GM23338 (cell line): ENCODE measurements at regions not wholly inside any gene's neighbourhood (a gene's known extent, or its start where the extent isn't known, plus 50 kb on each side); places are given as distances from the start of the nearest gene placed in this dataset.

Experiments
- ATAC-seq: fragments of 200-7000 bp; cut with Tn5 transposase; 3 replicates; pipeline ENCODE4 v1.9.1; 2020
- DNase-seq: peaks from one replicate; pipeline ENCODE4 v3.0.0-alpha.2; 2015; ENCODE audit warnings: low spot score
- H2AFZ ChIP-seq: fragments of 200-600 bp; sonication (generic); 2 replicates; pipeline ENCODE4 v1.8.0; 2016; ENCODE audit warnings: antibody characterized with exemption, mild to moderate bottlenecking, moderate library complexity
- H3F3A ChIP-seq: fragments of 200-600 bp; sonication (generic); replicated peaks from 2 replicates; pipeline ENCODE4 v1.8.0; 2017; ENCODE audit warnings: antibody characterized with exemption, mixed run types, low read depth
- H3K27ac ChIP-seq: fragments of 200-600 bp; sonication (generic); 2 replicates; pipeline ENCODE4 v1.6.1; 2016; ENCODE audit warnings: low read depth
- H3K27me3 ChIP-seq: fragments of 200-600 bp; sonication (generic); 2 replicates; pipeline ENCODE4 v1.8.0; 2016; ENCODE audit warnings: mild to moderate bottlenecking, mixed run types, moderate library complexity; ENCODE audit not compliant: insufficient read depth
- H3K36me3 ChIP-seq: fragments of 200-600 bp; sonication (generic); 2 replicates; pipeline ENCODE4 v1.8.0; 2016; ENCODE audit warnings: mild to moderate bottlenecking; ENCODE audit not compliant: insufficient read depth
- H3K4me1 ChIP-seq: fragments of 200-600 bp; sonication (generic); 2 replicates; pipeline ENCODE4 v1.8.0; 2016; ENCODE audit warnings: mild to moderate bottlenecking, moderate library complexity; ENCODE audit not compliant: insufficient read depth
- H3K4me2 ChIP-seq: fragments of 200-600 bp; sonication (generic); 2 replicates; pipeline ENCODE4 v1.7.1; 2017; ENCODE audit warnings: mixed run types
- H3K4me3 ChIP-seq: fragments of 200-600 bp; sonication (generic); 2 replicates; pipeline ENCODE4 v1.6.1; 2016; ENCODE audit warnings: mixed run types
- H3K79me2 ChIP-seq: fragments of 200-600 bp; sonication (generic); replicated peaks from 2 replicates; pipeline ENCODE4 v1.8.0; 2017; ENCODE audit warnings: mild to moderate bottlenecking; ENCODE audit not compliant: insufficient read depth
- H3K9me2 ChIP-seq: fragments of 200-600 bp; sonication (generic); 2 replicates; pipeline ENCODE4 v1.8.0; 2017; ENCODE audit not compliant: insufficient read depth
- H4K20me1 ChIP-seq: fragments of 200-600 bp; sonication (generic); replicated peaks from 2 replicates; pipeline ENCODE4 v1.8.0; 2017; ENCODE audit warnings: mild to moderate bottlenecking; ENCODE audit not compliant: insufficient read depth
- H3K27ac Mint-ChIP-seq: 2 replicates; pipeline ENCODE4 v1.8.0; 2020; ENCODE audit warnings: inconsistent platforms, mild to moderate bottlenecking, moderate library complexity, mixed read lengths
- H3K27me3 Mint-ChIP-seq: 3 replicates; pipeline ENCODE4 v1.8.0; 2022; ENCODE audit warnings: low read depth, mild to moderate bottlenecking, moderate library complexity, mixed read lengths, inconsistent platforms; ENCODE audit not compliant: insufficient read depth, poor library complexity
- H3K36me3 Mint-ChIP-seq: 3 replicates; pipeline ENCODE4 v1.8.0; 2021; ENCODE audit warnings: low read depth, mild to moderate bottlenecking, inconsistent platforms, moderate library complexity, mixed read lengths
- H3K4me1 Mint-ChIP-seq: 3 replicates; pipeline ENCODE4 v1.8.0; 2020; ENCODE audit warnings: mild to moderate bottlenecking, inconsistent platforms, mixed read lengths
- H3K4me3 Mint-ChIP-seq: 3 replicates; pipeline ENCODE4 v1.8.0; 2021; ENCODE audit warnings: moderate library complexity, mild to moderate bottlenecking, inconsistent platforms, mixed read lengths
- H3K9me3 Mint-ChIP-seq: 3 replicates; pipeline ENCODE4 v1.8.0; 2020; ENCODE audit warnings: moderate library complexity, mild to moderate bottlenecking, inconsistent platforms, mixed read lengths
- EZH2 ChIP-seq: fragments of 200-600 bp; sonication (generic); IDR thresholded peaks from one replicate; pipeline ENCODE4 v1.8.0; 2017; ENCODE audit warnings: antibody characterized with exemption, mild to moderate bottlenecking, low read depth; ENCODE audit not compliant: unreplicated experiment
- EZH2phosphoT487 ChIP-seq: fragments of 200-600 bp; sonication (generic); IDR thresholded peaks from one replicate; pipeline ENCODE4 v1.8.1; 2018; ENCODE audit warnings: antibody characterized with exemption; ENCODE audit not compliant: unreplicated experiment
- JUNB ChIP-seq: IDR thresholded peaks from one replicate; pipeline ENCODE4 v1.6.1; 2016; ENCODE audit warnings: antibody characterized with exemption; ENCODE audit not compliant: unreplicated experiment
- POLR2AphosphoS5 ChIP-seq: IDR thresholded peaks from 2 replicates; pipeline ENCODE4 v1.6.1; 2016; ENCODE audit warnings: antibody characterized with exemption, low read depth
- STAT1 ChIP-seq: IDR thresholded peaks from one replicate; pipeline ENCODE4 v1.6.1; 2016; ENCODE audit warnings: antibody characterized with exemption; ENCODE audit not compliant: unreplicated experiment
- ZNF114 ChIP-seq: fragments of 250-450 bp; sonication (Bioruptor Pico); IDR thresholded peaks from 2 replicates; pipeline ENCODE4 v1.5.0; 2020; ENCODE audit warnings: mild to moderate bottlenecking, moderate library complexity
- ZNF331 ChIP-seq: fragments of 250-450 bp; sonication (Bioruptor Pico); IDR thresholded peaks from 2 replicates; pipeline ENCODE4 v1.5.0; 2020; ENCODE audit warnings: low read depth, mild to moderate bottlenecking, moderate library complexity
- TF ChIP-seq, protein P1 (sequence below): IDR thresholded peaks from one replicate; pipeline ENCODE4 v1.6.1; 2018; ENCODE audit warnings: antibody characterized with exemption; ENCODE audit not compliant: unreplicated experiment
- TF ChIP-seq, protein P2 (sequence below): fragments of 250-450 bp; sonication (Bioruptor Pico); IDR thresholded peaks from 2 replicates; pipeline ENCODE4 v1.5.0; 2020; ENCODE audit warnings: mild to moderate bottlenecking, moderate library complexity
- TF ChIP-seq, protein P3 (sequence below), 2 experiments: fragments of 200-600 bp in 1 of 2; sonication (generic) in 1 of 2; conservative IDR thresholded peaks; 2 replicates each; pipeline versions ENCODE4 v1.5.1 to v1.6.1; 2016 to 2017; ENCODE audit warnings: antibody characterized with exemption in 2 of 2, low read depth in 2 of 2, mild to moderate bottlenecking in 2 of 2, moderate library complexity in 1 of 2

DNA sequence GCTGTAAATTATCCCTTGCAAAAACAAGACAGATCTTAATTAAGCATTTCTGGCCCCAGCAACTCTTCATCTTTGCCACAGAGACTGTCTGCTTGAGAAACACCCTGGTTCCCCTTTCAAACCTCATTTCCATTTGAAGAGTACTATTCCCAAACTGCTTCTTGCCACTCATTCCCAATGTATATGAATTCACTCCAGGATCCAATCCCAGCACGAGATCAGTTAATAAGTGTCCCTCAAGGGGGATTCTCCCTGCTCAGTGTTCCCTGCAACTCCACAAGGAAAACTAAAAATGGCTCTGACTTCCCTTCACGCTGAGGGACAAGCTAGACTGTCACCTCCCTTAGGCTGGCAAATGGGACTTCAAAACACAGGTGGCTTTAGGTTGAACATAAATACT is 173.2 kb downstream of the SIPA1L2 start:
- H3K4me3 ChIP-seq, result no peak overlapping the region
- H3K9me2 ChIP-seq, result peaks cover 5% of the 10 kb centered on the region; the same call in 1 of the 2 replicates
- ATAC-seq (no peak; the same call in 2 of the 3 replicates), DNase-seq (no peak)
- H3K27ac ChIP-seq, result no peak overlapping the region
- H3K36me3 ChIP-seq, result no peaks in the 10 kb centered on the region
- TF ChIP-seq, protein P1, sequence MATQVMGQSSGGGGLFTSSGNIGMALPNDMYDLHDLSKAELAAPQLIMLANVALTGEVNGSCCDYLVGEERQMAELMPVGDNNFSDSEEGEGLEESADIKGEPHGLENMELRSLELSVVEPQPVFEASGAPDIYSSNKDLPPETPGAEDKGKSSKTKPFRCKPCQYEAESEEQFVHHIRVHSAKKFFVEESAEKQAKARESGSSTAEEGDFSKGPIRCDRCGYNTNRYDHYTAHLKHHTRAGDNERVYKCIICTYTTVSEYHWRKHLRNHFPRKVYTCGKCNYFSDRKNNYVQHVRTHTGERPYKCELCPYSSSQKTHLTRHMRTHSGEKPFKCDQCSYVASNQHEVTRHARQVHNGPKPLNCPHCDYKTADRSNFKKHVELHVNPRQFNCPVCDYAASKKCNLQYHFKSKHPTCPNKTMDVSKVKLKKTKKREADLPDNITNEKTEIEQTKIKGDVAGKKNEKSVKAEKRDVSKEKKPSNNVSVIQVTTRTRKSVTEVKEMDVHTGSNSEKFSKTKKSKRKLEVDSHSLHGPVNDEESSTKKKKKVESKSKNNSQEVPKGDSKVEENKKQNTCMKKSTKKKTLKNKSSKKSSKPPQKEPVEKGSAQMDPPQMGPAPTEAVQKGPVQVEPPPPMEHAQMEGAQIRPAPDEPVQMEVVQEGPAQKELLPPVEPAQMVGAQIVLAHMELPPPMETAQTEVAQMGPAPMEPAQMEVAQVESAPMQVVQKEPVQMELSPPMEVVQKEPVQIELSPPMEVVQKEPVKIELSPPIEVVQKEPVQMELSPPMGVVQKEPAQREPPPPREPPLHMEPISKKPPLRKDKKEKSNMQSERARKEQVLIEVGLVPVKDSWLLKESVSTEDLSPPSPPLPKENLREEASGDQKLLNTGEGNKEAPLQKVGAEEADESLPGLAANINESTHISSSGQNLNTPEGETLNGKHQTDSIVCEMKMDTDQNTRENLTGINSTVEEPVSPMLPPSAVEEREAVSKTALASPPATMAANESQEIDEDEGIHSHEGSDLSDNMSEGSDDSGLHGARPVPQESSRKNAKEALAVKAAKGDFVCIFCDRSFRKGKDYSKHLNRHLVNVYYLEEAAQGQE, result no peak
- TF ChIP-seq STAT1, result no peak
- TF ChIP-seq ZNF331, result no peak
- TF ChIP-seq POLR2AphosphoS5, result no peak
- no peak for TF ChIP-seq EZH2phosphoT487
- TF ChIP-seq, protein P2, sequence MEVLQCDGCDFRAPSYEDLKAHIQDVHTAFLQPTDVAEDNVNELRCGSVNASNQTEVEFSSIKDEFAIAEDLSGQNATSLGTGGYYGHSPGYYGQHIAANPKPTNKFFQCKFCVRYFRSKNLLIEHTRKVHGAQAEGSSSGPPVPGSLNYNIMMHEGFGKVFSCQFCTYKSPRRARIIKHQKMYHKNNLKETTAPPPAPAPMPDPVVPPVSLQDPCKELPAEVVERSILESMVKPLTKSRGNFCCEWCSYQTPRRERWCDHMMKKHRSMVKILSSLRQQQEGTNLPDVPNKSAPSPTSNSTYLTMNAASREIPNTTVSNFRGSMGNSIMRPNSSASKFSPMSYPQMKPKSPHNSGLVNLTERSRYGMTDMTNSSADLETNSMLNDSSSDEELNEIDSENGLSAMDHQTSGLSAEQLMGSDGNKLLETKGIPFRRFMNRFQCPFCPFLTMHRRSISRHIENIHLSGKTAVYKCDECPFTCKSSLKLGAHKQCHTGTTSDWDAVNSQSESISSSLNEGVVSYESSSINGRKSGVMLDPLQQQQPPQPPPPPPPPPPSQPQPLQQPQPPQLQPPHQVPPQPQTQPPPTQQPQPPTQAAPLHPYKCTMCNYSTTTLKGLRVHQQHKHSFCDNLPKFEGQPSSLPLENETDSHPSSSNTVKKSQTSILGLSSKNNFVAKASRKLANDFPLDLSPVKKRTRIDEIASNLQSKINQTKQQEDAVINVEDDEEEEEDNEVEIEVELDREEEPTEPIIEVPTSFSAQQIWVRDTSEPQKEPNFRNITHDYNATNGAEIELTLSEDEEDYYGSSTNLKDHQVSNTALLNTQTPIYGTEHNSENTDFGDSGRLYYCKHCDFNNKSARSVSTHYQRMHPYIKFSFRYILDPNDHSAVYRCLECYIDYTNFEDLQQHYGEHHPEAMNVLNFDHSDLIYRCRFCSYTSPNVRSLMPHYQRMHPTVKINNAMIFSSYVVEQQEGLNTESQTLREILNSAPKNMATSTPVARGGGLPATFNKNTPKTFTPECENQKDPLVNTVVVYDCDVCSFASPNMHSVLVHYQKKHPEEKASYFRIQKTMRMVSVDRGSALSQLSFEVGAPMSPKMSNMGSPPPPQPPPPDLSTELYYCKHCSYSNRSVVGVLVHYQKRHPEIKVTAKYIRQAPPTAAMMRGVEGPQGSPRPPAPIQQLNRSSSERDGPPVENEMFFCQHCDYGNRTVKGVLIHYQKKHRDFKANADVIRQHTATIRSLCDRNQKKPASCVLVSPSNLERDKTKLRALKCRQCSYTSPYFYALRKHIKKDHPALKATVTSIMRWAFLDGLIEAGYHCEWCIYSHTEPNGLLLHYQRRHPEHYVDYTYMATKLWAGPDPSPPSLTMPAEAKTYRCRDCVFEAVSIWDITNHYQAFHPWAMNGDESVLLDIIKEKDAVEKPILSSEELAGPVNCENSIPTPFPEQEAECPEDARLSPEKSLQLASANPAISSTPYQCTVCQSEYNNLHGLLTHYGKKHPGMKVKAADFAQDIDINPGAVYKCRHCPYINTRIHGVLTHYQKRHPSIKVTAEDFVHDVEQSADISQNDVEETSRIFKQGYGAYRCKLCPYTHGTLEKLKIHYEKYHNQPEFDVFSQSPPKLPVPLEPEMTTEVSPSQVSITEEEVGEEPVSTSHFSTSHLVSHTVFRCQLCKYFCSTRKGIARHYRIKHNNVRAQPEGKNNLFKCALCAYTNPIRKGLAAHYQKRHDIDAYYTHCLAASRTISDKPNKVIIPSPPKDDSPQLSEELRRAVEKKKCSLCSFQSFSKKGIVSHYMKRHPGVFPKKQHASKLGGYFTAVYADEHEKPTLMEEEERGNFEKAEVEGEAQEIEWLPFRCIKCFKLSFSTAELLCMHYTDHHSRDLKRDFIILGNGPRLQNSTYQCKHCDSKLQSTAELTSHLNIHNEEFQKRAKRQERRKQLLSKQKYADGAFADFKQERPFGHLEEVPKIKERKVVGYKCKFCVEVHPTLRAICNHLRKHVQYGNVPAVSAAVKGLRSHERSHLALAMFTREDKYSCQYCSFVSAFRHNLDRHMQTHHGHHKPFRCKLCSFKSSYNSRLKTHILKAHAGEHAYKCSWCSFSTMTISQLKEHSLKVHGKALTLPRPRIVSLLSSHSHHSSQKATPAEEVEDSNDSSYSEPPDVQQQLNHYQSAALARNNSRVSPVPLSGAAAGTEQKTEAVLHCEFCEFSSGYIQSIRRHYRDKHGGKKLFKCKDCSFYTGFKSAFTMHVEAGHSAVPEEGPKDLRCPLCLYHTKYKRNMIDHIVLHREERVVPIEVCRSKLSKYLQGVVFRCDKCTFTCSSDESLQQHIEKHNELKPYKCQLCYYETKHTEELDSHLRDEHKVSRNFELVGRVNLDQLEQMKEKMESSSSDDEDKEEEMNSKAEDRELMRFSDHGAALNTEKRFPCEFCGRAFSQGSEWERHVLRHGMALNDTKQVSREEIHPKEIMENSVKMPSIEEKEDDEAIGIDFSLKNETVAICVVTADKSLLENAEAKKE (CRISPR knock-in tag), result no peak
- TF ChIP-seq JUNB, result no peak
- no peak for TF ChIP-seq ZNF114 (CRISPR knock-in tag)
- TF ChIP-seq EZH2, result no peak
- TF ChIP-seq, protein P3, sequence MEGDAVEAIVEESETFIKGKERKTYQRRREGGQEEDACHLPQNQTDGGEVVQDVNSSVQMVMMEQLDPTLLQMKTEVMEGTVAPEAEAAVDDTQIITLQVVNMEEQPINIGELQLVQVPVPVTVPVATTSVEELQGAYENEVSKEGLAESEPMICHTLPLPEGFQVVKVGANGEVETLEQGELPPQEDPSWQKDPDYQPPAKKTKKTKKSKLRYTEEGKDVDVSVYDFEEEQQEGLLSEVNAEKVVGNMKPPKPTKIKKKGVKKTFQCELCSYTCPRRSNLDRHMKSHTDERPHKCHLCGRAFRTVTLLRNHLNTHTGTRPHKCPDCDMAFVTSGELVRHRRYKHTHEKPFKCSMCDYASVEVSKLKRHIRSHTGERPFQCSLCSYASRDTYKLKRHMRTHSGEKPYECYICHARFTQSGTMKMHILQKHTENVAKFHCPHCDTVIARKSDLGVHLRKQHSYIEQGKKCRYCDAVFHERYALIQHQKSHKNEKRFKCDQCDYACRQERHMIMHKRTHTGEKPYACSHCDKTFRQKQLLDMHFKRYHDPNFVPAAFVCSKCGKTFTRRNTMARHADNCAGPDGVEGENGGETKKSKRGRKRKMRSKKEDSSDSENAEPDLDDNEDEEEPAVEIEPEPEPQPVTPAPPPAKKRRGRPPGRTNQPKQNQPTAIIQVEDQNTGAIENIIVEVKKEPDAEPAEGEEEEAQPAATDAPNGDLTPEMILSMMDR (conservative IDR thresholded peaks at IDR 0.05; ENCODE audit: low read depth in 2 of 2), result no peak
- Mint-ChIP-seq H3K27ac (no peak overlapping the region), H3K27me3 (peaks cover 2% of the 10 kb centered on the region), H3K4me3 (no peak overlapping the region), H3K4me1 (peaks cover 54% of the 10 kb centered on the region), H3K9me3 (no peaks in the 10 kb centered on the region; the same call in 2 of the 3 replicates), H3K36me3 (no peaks in the 10 kb centered on the region)
- peaks cover 46% of the 10 kb centered on the region for H3K4me1 ChIP-seq
- no peaks in the 10 kb centered on the region for H3K79me2 ChIP-seq
- H2AFZ ChIP-seq, result no peak overlapping the region
- H3K27me3 ChIP-seq, result no peaks in the 10 kb centered on the region
- no peaks in the 10 kb centered on the region for H4K20me1 ChIP-seq
- H3F3A ChIP-seq, result no peaks in the 10 kb centered on the region
- peak overlapping the region; percentile 58 for H3K4me2 ChIP-seq
